ENCODE measurements at regions not wholly inside any gene's neighbourhood (a gene's known extent, or its start where the extent isn't known, plus 50 kb on each side); places are given as distances from the start of the nearest gene placed in this dataset.
"Not testable (repeated sequence)": the region's sequence is repeated elsewhere in the genome, so short reads cannot be mapped to it uniquely, and the experiment has no call there.

GRCh38 chr17:445839-446238, 93.2 kb upstream of the RPH3AL start, which contains the start of gene RFLNB:
TSS of gene RFLNB (minus strand) at chr17:445939.
- H3K4me3 ChIP-seq (ENCODE audit: low read depth, low read length); DNase-seq (ENCODE audit: low read depth): not testable (repeated sequence)

GRCh38 chr17:444879-445454, 92.4 kb upstream of the RPH3AL start:
- no peak overlapping the region for H3K4me3 ChIP-seq (ENCODE audit: low read depth, low read length)
- DNase-seq (ENCODE audit: low read depth): no peak

GRCh38 chr17:443109-443508, 90.5 kb upstream of the RPH3AL start:
- H3K4me3 ChIP-seq (ENCODE audit: low read depth, low read length): no peak overlapping the region
- no peak for DNase-seq (ENCODE audit: low read depth)

GRCh38 chr17:441155-441950, 88.7 kb upstream of the RPH3AL start:
- no peak overlapping the region for H3K4me3 ChIP-seq (ENCODE audit: low read depth, low read length)
- no peak for DNase-seq (ENCODE audit: low read depth)

GRCh38 chr17:438191-438590, 85.6 kb upstream of the RPH3AL start:
- DNase-seq (ENCODE audit: low read depth): no peak

GRCh38 chr17:437545-437944, 84.9 kb upstream of the RPH3AL start:
- no peak for DNase-seq (ENCODE audit: low read depth)
- H3K4me3 ChIP-seq (ENCODE audit: low read depth, low read length): no peak overlapping the region

More at GRCh38 chr17:438191-438590, 85.6 kb upstream of the RPH3AL start:
- H3K4me3 ChIP-seq (ENCODE audit: low read depth, low read length): no peak overlapping the region

- no peak for DNase-seq (ENCODE audit: low read depth)
These were observed 84.0 kb upstream of the RPH3AL start for GRCh38 chr17:436571-436970.

GRCh38 chr17:432471-432870, 79.9 kb upstream of the RPH3AL start:
- not testable (repeated sequence) for DNase-seq (ENCODE audit: low read depth); H3K4me3 ChIP-seq (ENCODE audit: low read depth, low read length)

More at GRCh38 chr17:436571-436970, 84.0 kb upstream of the RPH3AL start:
- H3K4me3 ChIP-seq (ENCODE audit: low read depth, low read length): no peak overlapping the region

GRCh38 chr17:431494-431893, 78.9 kb upstream of the RPH3AL start:
- H3K4me3 ChIP-seq (ENCODE audit: low read depth, low read length): no peak overlapping the region
- no peak for DNase-seq (ENCODE audit: low read depth)

- H3K4me3 ChIP-seq (ENCODE audit: low read depth, low read length): no peak overlapping the region
- DNase-seq (ENCODE audit: low read depth): no peak
These were observed 77.0 kb upstream of the RPH3AL start for GRCh38 chr17:429589-429988.

- no peak for DNase-seq (ENCODE audit: low read depth)
- no peak overlapping the region for H3K4me3 ChIP-seq (ENCODE audit: low read depth, low read length)
These were observed 75.8 kb upstream of the RPH3AL start for GRCh38 chr17:428414-428813.

- no peak for DNase-seq (ENCODE audit: low read depth)
- no peak overlapping the region for H3K4me3 ChIP-seq (ENCODE audit: low read depth, low read length)
These were observed 75.3 kb upstream of the RPH3AL start for GRCh38 chr17:427891-428290.

- no peak overlapping the region for H3K4me3 ChIP-seq (ENCODE audit: low read depth, low read length)
- DNase-seq (ENCODE audit: low read depth): no peak
These were observed 74.7 kb upstream of the RPH3AL start for GRCh38 chr17:427327-427726.

- no peak for DNase-seq (ENCODE audit: low read depth)
- H3K4me3 ChIP-seq (ENCODE audit: low read depth, low read length): no peak overlapping the region
These were observed 69.8 kb upstream of the RPH3AL start for GRCh38 chr17:422196-422930.

GRCh38 chr17:420479-421175, 68.0 kb upstream of the RPH3AL start:
- DNase-seq (ENCODE audit: low read depth): no peak
- no peak overlapping the region for H3K4me3 ChIP-seq (ENCODE audit: low read depth, low read length)

GRCh38 chr17:419073-419735, 66.6 kb upstream of the RPH3AL start:
- DNase-seq (ENCODE audit: low read depth): no peak
- H3K4me3 ChIP-seq (ENCODE audit: low read depth, low read length): no peak overlapping the region

GRCh38 chr17:418421-418751, 65.8 kb upstream of the RPH3AL start:
- DNase-seq (ENCODE audit: low read depth): no peak
- H3K4me3 ChIP-seq (ENCODE audit: low read depth, low read length): no peak overlapping the region

- DNase-seq (ENCODE audit: low read depth): no peak
- no peak overlapping the region for H3K4me3 ChIP-seq (ENCODE audit: low read depth, low read length)
These were observed 65.2 kb upstream of the RPH3AL start for GRCh38 chr17:417691-418420.
